ENCODE measurements at regions not wholly inside any gene's neighbourhood (a gene's known extent, or its start where the extent isn't known, plus 50 kb on each side); places are given as distances from the start of the nearest gene placed in this dataset.

- TF ChIP-seq FOXK2 (IDR thresholded peaks at IDR 0.05): no peak
- TF ChIP-seq NFRKB (IDR thresholded peaks at IDR 0.05): no peak
- no peak for TF ChIP-seq TARDBP (IDR thresholded peaks at IDR 0.05)
- TF ChIP-seq FOXM1 (IDR thresholded peaks at IDR 0.05; ENCODE audit: borderline replicate concordance): no peak
- TF ChIP-seq SP1 (IDR thresholded peaks at IDR 0.05): no peak
- no peak for TF ChIP-seq BHLHE40 (IDR thresholded peaks at IDR 0.05; ENCODE audit: borderline replicate concordance)
- no peak for TF ChIP-seq LEF1 (IDR thresholded peaks at IDR 0.05; ENCODE audit: borderline replicate concordance)
- TF ChIP-seq FOXA1 (IDR thresholded peaks at IDR 0.05): no peak
- TF ChIP-seq, protein P1, sequence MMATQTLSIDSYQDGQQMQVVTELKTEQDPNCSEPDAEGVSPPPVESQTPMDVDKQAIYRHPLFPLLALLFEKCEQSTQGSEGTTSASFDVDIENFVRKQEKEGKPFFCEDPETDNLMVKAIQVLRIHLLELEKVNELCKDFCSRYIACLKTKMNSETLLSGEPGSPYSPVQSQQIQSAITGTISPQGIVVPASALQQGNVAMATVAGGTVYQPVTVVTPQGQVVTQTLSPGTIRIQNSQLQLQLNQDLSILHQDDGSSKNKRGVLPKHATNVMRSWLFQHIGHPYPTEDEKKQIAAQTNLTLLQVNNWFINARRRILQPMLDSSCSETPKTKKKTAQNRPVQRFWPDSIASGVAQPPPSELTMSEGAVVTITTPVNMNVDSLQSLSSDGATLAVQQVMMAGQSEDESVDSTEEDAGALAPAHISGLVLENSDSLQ (IDR thresholded peaks at IDR 0.05): no peak
- TF ChIP-seq ARNT (IDR thresholded peaks at IDR 0.05): no peak
- TF ChIP-seq ZNF384 (IDR thresholded peaks at IDR 0.05): no peak
- ChIA-PET POLR2A (no interaction called here), CTCF (no interaction called here)
- DNase-seq (ENCODE audit: extremely low spot score): no peak
Measured at GRCh38 chr15:87781959-87782625, 474.4 kb downstream of the NTRK3 start.

- no peak for DNase-seq (ENCODE audit: extremely low spot score)
- no peak for TF ChIP-seq ARNT (IDR thresholded peaks at IDR 0.05)
- TF ChIP-seq SP1 (IDR thresholded peaks at IDR 0.05): no peak
- TF ChIP-seq, protein P1 (IDR thresholded peaks at IDR 0.05): no peak
- TF ChIP-seq BHLHE40 (IDR thresholded peaks at IDR 0.05; ENCODE audit: borderline replicate concordance): no peak
- TF ChIP-seq HDGF (IDR thresholded peaks at IDR 0.05; ENCODE audit: borderline replicate concordance): no peak
- TF ChIP-seq ZNF384 (IDR thresholded peaks at IDR 0.05): no peak
- no peak for TF ChIP-seq L3MBTL2 (conservative IDR thresholded peaks at IDR 0.05)
- no peak for TF ChIP-seq TARDBP (IDR thresholded peaks at IDR 0.05)
- no peak for TF ChIP-seq LEF1 (IDR thresholded peaks at IDR 0.05; ENCODE audit: borderline replicate concordance)
- TF ChIP-seq FOXK2 (IDR thresholded peaks at IDR 0.05): no peak
- POLR2A ChIA-PET: no interaction called here
- CTCF ChIA-PET: no interaction called here
Measured at GRCh38 chr15:87779746-87780145, 476.8 kb downstream of the NTRK3 start.

- DNase-seq (ENCODE audit: extremely low spot score): no peak
- POLR2A ChIA-PET: no interaction called here
- TF ChIP-seq, protein P1 (IDR thresholded peaks at IDR 0.05): no peak
- no peak for TF ChIP-seq ZNF384 (IDR thresholded peaks at IDR 0.05)
- TF ChIP-seq ARNT (IDR thresholded peaks at IDR 0.05): no peak
- no peak for TF ChIP-seq SP1 (IDR thresholded peaks at IDR 0.05)
- TF ChIP-seq FOXK2 (IDR thresholded peaks at IDR 0.05): no peak
- TF ChIP-seq FOXA1 (IDR thresholded peaks at IDR 0.05): no peak
- no peak for TF ChIP-seq FOXM1 (IDR thresholded peaks at IDR 0.05; ENCODE audit: borderline replicate concordance)
- no peak for TF ChIP-seq BHLHE40 (IDR thresholded peaks at IDR 0.05; ENCODE audit: borderline replicate concordance)
- no peak for TF ChIP-seq SUZ12 (IDR thresholded peaks at IDR 0.05)
- no peak for TF ChIP-seq CTBP1 (IDR thresholded peaks at IDR 0.05; ENCODE audit: borderline replicate concordance)
- no peak for TF ChIP-seq L3MBTL2 (conservative IDR thresholded peaks at IDR 0.05)
- TF ChIP-seq HDGF (IDR thresholded peaks at IDR 0.05; ENCODE audit: borderline replicate concordance): no peak
- TF ChIP-seq LEF1 (IDR thresholded peaks at IDR 0.05; ENCODE audit: borderline replicate concordance): no peak
- TF ChIP-seq NFRKB (IDR thresholded peaks at IDR 0.05): no peak
- TF ChIP-seq TARDBP (IDR thresholded peaks at IDR 0.05): no peak
- TF ChIP-seq ELF4 (IDR thresholded peaks at IDR 0.05): no peak
- CTCF ChIA-PET: no interaction called here
Measured at GRCh38 chr15:87778358-87778757, 478.2 kb downstream of the NTRK3 start.

DNA sequence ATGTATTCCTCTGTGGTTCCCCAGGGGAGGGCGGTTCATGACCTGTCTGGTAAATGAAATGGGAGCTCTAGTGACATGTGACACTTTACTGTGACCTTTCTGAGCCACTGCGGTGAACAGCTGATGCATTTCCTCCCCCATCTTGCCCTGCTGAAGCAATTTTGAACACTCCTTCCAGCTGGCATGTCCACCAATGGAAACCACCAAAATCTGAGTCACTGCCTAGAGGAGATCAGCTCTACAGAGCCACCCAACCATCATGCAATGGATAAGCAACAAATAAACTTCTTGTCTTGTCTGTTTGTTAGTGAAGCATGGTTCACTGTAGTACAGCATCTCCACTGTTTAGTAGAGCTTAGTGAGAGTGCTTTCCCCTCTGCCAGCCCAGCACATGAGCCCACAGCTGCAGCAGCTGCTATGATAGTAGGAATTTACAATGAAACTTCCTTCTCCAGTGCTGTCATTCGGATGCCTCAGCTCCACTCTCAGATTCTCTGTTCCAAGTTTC is 479.4 kb downstream of the NTRK3 start:
- TF ChIP-seq LEF1 (IDR thresholded peaks at IDR 0.05; ENCODE audit: borderline replicate concordance) (no peak), ELF4 (IDR thresholded peaks at IDR 0.05) (no peak), SUZ12 (IDR thresholded peaks at IDR 0.05) (no peak), HDGF (IDR thresholded peaks at IDR 0.05; ENCODE audit: borderline replicate concordance) (no peak), ZNF384 (IDR thresholded peaks at IDR 0.05) (no peak), NFRKB (IDR thresholded peaks at IDR 0.05) (no peak), FOXK2 (IDR thresholded peaks at IDR 0.05) (no peak), ARNT (IDR thresholded peaks at IDR 0.05) (no peak), TARDBP (IDR thresholded peaks at IDR 0.05) (no peak), FOXM1 (IDR thresholded peaks at IDR 0.05; ENCODE audit: borderline replicate concordance) (no peak), CTBP1 (IDR thresholded peaks at IDR 0.05; ENCODE audit: borderline replicate concordance) (no peak), BHLHE40 (IDR thresholded peaks at IDR 0.05; ENCODE audit: borderline replicate concordance) (no peak), L3MBTL2 (conservative IDR thresholded peaks at IDR 0.05) (no peak), SP1 (IDR thresholded peaks at IDR 0.05) (no peak), FOXA1 (IDR thresholded peaks at IDR 0.05) (no peak)
- TF ChIP-seq, protein P1 (IDR thresholded peaks at IDR 0.05): no peak
- POLR2A ChIA-PET: no interaction called here
- CTCF ChIA-PET: no interaction called here
- no peak for DNase-seq (ENCODE audit: extremely low spot score)

- no peak for DNase-seq (ENCODE audit: extremely low spot score)
- ChIA-PET CTCF (no interaction called here), POLR2A (no interaction called here)
- no peak for TF ChIP-seq CTBP1 (IDR thresholded peaks at IDR 0.05; ENCODE audit: borderline replicate concordance)
- TF ChIP-seq L3MBTL2 (conservative IDR thresholded peaks at IDR 0.05): no peak
- TF ChIP-seq FOXA1 (IDR thresholded peaks at IDR 0.05): no peak
- no peak for TF ChIP-seq SP1 (IDR thresholded peaks at IDR 0.05)
- no peak for TF ChIP-seq TARDBP (IDR thresholded peaks at IDR 0.05)
- no peak for TF ChIP-seq SUZ12 (IDR thresholded peaks at IDR 0.05)
- TF ChIP-seq ZNF384 (IDR thresholded peaks at IDR 0.05): no peak
- no peak for TF ChIP-seq LEF1 (IDR thresholded peaks at IDR 0.05; ENCODE audit: borderline replicate concordance)
- TF ChIP-seq HDGF (IDR thresholded peaks at IDR 0.05; ENCODE audit: borderline replicate concordance): no peak
Measured at GRCh38 chr15:87767516-87767915, 489.0 kb downstream of the NTRK3 start.
